IPS DF 4.7 (cell line): ENCODE measurements at regions not wholly inside any gene's neighbourhood (a gene's known extent, or its start where the extent isn't known, plus 50 kb on each side); places are given as distances from the start of the nearest gene placed in this dataset.

ENCODE experiments used
- DNase-seq: peaks from one replicate; pipeline ENCODE4 v3.0.0-alpha.2; 2013; ENCODE audit warnings: low spot score; ENCODE audit errors: extremely low read depth

DNA sequence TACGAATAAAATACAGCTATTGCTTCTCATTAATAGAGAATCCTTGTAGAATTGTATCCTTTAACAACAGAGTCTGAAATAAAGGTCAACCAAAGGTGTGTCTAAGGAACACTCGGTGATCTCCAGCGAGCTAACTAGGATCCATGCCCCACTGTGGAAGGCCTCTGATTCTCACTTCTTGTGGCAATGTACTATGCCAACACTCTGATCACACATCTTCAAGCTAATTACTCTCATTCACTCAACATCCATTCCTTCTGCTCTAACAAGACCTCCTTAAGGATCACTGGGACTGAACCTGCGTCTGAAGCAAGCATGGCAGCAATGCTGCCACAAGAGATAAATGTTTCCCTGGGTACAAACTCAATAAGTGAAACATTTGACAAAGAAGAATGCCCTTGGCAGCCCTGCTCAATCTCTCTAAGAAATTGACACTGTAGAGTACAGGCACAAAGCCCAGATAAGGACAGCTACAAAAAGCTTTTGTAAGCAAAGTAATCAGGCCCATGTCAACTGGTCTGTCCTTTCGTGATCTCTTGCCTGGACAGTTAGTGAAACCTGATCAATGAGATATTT, 74.6 kb upstream of the PARD3B start:
- DNase-seq: no peak

DNA sequence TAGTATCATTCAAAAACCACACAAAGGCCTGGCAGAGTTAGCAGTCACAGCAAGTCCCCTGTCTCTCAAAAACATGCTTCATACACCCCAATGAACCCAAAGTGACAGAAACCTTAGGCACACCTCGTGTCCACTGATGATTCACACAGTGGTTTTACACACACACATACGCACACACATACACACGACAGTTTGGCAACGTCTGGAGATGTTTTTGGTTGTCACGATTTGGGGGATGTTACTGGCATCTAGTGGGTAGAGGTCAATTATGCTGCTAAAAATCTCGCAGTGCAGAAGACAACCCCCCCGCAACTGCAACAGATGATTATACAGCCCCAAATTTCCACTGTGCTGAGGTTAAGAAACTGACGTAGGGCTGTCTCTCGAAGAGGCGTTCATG, 72.9 kb upstream of the PARD3B start:
- no peak for DNase-seq

DNA sequence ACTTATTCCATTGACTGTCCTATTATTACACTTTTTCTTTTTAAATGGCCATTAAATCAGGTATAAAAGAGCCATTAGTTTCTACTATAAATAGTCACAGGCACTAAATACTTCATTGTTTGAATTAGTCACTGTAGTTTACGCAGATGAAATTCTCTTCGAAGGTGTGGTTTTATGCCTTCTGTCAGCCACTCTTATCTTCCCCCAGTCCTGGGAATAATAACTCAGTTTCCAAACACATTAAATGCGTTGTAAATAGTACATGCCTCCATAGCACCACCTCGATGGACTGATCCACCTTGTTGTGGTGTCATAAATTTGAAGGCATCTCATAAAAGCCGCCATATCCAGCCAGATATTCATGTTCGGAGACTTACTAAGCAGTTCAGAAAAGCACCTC, 72.1 kb upstream of the PARD3B start:
- no peak for DNase-seq

DNA sequence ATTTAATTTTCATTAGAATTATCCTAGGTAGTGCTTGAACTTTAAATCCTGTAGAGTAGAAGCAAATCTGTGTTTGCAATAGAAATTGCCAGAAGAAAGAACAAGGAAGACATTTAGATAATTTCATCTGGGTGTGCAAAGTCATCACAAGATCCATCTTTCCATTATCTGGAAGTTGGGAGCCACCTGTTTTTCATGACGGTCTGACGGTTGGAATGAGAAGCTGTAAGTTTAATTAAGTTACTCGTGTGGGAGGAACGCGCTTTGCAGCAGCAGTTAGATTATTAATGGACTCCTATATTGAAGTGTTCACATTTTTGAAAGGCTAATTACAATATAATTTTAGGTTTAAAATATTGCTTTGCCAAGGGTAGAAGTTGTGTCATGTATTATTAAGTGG, 69.9 kb upstream of the PARD3B start:
- DNase-seq: no peak

DNA sequence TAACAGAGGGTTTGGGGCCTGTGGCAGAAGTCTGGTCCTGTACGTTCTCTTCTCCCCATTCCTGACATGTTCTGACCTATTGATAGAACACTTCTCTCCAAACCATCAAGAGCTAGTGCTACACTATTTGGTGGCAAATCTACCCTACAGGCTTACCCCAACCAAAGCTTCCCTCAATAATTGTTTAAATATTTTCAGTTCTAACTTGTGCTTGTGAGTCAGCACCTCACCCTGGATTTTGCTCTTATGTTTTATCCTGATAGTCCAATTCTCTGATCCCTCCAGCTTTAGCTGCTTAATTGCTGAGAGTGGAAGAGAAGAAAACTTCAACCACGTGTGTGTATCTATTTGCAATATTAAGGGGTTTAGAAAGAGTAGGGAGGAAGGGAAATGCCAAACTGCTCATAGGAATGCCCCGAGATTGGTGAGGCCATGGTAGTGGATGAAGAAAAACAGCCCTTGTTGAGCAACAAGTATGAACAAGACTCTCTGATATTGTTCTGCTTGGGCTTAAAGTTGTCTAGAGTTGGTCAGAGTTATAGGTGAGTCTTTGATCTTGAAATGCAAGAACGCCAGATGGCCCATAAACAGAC, 67.8 kb upstream of the PARD3B start:
- no peak for DNase-seq

DNA sequence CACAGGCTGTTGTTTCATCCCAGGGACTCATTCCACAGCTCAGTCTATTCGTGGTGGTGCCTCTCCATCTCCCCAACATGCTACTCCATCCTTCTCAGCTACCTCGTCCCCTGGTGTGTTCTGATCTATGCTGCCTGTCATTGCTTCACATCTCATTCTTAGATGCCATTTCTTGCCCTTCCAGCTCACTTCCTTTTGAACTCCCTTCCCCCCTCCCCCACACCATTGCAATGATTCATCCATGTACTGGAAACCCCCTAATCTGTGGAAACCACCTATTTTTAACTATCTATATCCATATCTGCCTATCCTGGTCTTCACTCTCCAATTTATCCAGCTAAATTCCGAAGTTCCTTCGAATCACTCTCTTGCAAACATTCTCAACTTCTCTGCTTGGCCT, 65.7 kb upstream of the PARD3B start:
- DNase-seq: no peak

DNA sequence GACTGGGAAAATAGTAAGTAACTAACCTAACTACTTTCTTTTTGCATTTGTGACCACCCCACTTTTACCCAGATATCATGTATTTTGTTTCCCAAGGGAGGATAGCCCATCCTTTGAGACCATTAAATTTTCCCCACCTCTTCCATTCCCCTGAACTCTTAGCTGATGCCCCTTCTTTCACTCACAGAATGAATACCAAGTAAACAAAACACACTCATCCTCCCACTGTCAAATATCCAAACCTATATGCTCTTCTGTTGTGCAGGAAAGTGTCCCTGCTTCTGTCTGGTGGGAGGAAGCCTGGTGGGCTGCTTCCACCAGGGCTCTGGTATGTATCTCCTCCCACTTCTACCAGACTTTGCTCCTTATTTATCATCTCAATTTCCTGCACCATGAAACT, 64.6 kb upstream of the PARD3B start:
- no peak for DNase-seq

DNA sequence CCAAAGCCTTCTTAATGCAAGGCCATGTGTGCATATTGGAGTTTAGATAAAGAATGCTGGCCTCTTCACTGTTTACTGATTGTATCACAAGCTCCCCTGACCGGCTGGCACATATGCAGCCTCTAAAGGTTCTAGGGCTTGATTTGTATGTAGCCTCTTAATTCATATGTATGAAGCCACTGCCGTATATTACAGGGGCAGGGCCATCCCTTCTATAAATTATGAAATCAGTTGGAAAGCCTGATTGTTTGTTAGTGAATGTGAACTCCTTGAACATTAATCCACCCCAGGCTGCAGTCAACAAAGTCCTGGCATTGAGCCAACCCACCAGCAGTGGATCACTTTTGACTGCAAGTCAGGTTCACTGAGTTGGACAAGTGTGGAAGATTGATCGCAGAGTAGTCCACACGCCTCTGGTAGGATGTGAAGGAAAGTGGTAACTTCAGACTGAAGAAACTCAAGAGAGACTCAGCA, 61.6 kb upstream of the PARD3B start:
- DNase-seq: no peak

DNA sequence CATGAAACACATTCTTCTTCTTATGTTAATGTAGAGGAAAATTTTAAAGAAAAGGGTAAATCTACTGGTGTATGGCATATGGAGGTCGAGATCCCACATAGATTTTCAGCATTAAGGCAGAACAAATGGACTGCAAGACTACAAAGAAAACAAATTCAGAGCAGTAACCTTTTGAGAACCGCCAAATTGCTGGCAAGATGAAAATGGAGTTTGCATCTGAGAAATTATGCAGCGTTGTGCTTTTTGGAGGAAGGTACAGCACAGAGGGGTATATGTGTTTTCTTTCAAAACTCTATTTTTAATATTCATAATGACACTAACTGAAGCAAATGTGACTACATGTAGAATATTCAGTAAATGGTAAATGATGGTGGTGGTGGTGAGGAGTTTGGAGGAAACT, 59.0 kb upstream of the PARD3B start:
- DNase-seq: no peak

DNA sequence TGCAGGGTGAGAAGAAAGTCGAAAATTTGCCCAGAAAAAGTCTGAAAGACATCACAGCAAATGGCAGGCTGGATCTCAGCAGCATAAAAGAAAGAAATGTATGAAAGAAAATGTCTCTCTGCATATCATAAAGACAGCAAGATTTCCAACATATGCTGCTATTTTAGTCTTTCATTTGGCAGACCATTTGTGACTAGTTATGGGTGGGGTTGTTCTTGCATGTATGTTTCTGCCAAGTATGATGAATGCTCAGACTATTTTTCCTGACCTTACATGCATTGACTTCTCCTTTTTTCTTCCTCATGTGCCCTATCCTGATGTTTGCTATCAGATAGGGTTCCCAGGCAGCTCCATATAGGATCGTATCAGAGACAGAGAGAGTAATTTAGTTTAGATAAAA, 58.5 kb upstream of the PARD3B start:
- DNase-seq: no peak

DNA sequence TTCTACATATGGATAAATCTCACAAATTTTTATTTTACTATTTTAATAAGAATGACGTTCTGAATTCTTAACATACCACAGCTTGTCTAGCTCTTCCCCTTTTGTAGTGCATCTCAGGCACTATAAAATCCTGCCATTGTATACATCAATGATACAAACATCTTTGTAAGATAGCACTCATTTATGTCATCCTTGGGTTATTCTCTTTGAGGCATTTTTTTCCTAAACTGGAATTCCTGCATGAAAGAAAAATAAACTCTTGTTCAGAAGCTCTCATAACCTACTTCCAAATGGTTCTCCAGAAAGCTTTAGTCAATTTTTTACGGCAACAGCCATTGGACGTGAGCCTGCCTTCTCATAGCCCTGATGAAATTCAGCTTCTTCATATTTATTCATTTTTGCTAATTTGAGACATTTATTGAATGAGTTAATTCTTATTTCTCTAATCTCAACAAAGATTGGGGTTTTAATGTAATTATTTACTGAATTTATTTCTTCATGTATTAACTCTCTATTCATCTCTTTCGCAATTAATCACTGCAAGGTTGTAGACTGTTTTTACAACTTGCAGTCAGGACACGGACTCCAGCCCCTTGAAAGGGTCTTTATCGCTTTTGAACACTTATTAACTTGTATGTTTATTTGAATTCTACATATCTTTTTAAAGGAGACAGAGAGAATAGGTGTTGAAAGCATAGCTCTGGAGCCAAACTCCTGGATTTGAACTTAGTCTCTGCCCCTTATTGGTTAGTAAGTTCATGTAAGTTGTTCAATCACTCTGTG, 57.6 kb upstream of the PARD3B start:
- no peak for DNase-seq

DNA sequence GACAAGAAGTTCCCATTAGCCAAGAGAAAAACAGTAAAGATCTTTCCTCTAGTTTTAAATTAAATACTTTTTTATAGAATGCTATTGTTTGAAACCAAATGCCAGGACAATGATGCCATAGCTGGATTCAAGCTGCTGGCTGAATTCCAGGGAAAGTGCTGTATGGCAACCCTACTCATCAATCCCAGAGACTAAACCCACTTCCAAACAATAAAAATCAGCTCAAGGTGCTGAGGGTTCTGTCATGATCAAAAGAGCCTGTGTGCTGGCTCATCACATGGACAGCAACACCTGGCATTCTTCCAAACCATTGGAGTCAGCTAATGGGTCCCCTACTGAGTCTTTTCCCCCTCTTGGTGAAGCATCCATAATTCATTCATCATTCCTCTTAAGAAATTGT, 53.7 kb upstream of the PARD3B start:
- DNase-seq: no peak

DNA sequence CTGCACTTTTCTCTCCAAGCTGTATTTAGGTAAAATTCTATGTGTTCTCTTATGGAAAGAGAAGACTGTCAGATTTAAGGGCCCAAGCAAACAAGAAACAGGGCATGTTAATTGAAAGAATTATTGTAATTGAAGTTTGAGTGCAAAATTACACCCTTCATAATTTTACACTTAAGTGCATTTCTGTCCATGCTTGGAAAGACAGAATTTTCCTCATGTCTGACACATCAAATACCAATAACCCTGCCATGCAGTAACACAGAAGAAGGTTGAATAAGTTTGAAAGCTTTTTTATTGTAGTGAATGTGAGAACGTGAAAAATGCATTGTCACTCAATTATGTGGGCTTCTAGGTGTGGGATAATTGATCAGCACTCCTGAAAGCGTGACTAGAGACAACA, 52.9 kb upstream of the PARD3B start:
- no peak for DNase-seq

DNA sequence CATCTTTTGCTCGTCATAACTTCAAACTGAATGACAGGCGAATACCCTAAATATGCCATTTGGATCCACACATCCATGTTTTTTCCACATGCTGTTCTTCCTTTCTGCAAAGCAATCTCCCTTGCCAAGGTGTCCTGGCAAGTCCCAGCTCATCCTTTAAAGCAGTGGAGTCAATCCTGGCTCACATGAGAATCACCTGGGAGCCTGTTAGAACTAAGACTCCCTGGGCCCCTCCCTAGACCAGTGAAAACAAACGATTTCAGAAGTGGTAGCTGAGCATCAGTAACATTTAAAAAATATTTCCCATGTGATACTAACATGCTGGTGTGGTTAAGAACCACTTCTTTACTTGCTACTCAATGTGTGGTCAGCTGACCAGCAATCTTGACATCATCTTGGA, 50.6 kb upstream of the PARD3B start:
- no peak for DNase-seq

DNA sequence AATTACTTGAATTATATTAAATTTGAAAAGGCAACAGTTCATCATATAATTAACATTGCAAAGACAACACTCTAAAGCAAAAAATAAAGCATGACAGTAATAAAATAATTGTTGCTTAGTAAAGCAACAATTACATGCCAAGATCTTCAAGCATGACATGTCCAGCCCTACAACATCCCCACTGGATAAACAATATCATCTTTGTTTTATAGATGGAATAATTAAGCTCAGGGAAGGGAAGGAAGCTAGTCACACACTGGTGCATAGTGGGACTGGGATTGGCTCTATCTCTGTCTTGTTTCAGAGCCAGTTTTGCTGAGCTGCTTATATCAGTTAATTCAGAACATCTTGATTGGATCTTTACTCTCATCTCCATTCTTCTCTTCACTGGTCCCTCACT, 49.9 kb upstream of the PARD3B start:
- no peak for DNase-seq
